ENCODE measurements at regions not wholly inside any gene's neighbourhood (a gene's known extent, or its start where the extent isn't known, plus 50 kb on each side); places are given as distances from the start of the nearest gene placed in this dataset.

- DNase-seq, result no peak
- in situ Hi-C loops (cut with HindIII; ENCODE audit: low pct_ligation_motif_present, low pct_unique_long_range_greater_than_20kb, low sequenced_read_pairs), result no loop called here
Observed at GRCh38 chr1:162929177-162929576, 68.2 kb upstream of the CCDC190 start.

- DNase-seq, result no peak
- in situ Hi-C loops (cut with HindIII; ENCODE audit: low pct_ligation_motif_present, low pct_unique_long_range_greater_than_20kb, low sequenced_read_pairs), result no loop called here
Observed at GRCh38 chr1:162928141-162928540, 67.2 kb upstream of the CCDC190 start.

GRCh38 chr1:162927421-162927820, 66.4 kb upstream of the CCDC190 start:
- DNase-seq, result no peak
- in situ Hi-C loops (cut with HindIII; ENCODE audit: low pct_ligation_motif_present, low pct_unique_long_range_greater_than_20kb, low sequenced_read_pairs), result no loop called here

GRCh38 chr1:162926906-162927305, 65.9 kb upstream of the CCDC190 start:
- no peak for DNase-seq
- in situ Hi-C loops (cut with HindIII; ENCODE audit: low pct_ligation_motif_present, low pct_unique_long_range_greater_than_20kb, low sequenced_read_pairs), result no loop called here

GRCh38 chr1:162924179-162924578, 63.2 kb upstream of the CCDC190 start:
- in situ Hi-C loops (cut with HindIII; ENCODE audit: low pct_ligation_motif_present, low pct_unique_long_range_greater_than_20kb, low sequenced_read_pairs), result no loop called here
- no peak for DNase-seq

- in situ Hi-C loops (cut with HindIII; ENCODE audit: low pct_ligation_motif_present, low pct_unique_long_range_greater_than_20kb, low sequenced_read_pairs), result no loop called here
- DNase-seq, result no peak
Observed at GRCh38 chr1:162922201-162922600, 61.2 kb upstream of the CCDC190 start.

GRCh38 chr1:162921311-162921710, 60.3 kb upstream of the CCDC190 start:
- in situ Hi-C loops (cut with HindIII; ENCODE audit: low pct_ligation_motif_present, low pct_unique_long_range_greater_than_20kb, low sequenced_read_pairs), result no loop called here
- DNase-seq, result no peak

- DNase-seq, result no peak
- in situ Hi-C loops (cut with HindIII; ENCODE audit: low pct_ligation_motif_present, low pct_unique_long_range_greater_than_20kb, low sequenced_read_pairs), result no loop called here
Observed at GRCh38 chr1:162919034-162919433, 58.1 kb upstream of the CCDC190 start.

GRCh38 chr1:162918151-162918754, 57.3 kb upstream of the CCDC190 start:
- in situ Hi-C loops (cut with HindIII; ENCODE audit: low pct_ligation_motif_present, low pct_unique_long_range_greater_than_20kb, low sequenced_read_pairs), result no loop called here
- no peak for DNase-seq

- DNase-seq, result no peak
- in situ Hi-C loops (cut with HindIII; ENCODE audit: low pct_ligation_motif_present, low pct_unique_long_range_greater_than_20kb, low sequenced_read_pairs), result no loop called here
Observed at GRCh38 chr1:162916821-162917613, 56.0 kb upstream of the CCDC190 start.

GRCh38 chr1:162916407-162916806, 55.4 kb upstream of the CCDC190 start:
- in situ Hi-C loops (cut with HindIII; ENCODE audit: low pct_ligation_motif_present, low pct_unique_long_range_greater_than_20kb, low sequenced_read_pairs), result no loop called here
- DNase-seq, result no peak

GRCh38 chr1:162914601-162915000, 53.6 kb upstream of the CCDC190 start:
- no peak for DNase-seq
- in situ Hi-C loops (cut with HindIII; ENCODE audit: low pct_ligation_motif_present, low pct_unique_long_range_greater_than_20kb, low sequenced_read_pairs), result no loop called here

GRCh38 chr1:162913345-162913744, 52.4 kb upstream of the CCDC190 start:
- no peak for DNase-seq
- in situ Hi-C loops (cut with HindIII; ENCODE audit: low pct_ligation_motif_present, low pct_unique_long_range_greater_than_20kb, low sequenced_read_pairs), result no loop called here

- DNase-seq, result peak; percentile 11
- in situ Hi-C loops (cut with HindIII; ENCODE audit: low pct_ligation_motif_present, low pct_unique_long_range_greater_than_20kb, low sequenced_read_pairs), result no loop called here
Observed at GRCh38 chr1:162912061-162912667, 51.2 kb upstream of the CCDC190 start.
